HL-60 (cell line): ENCODE measurements at regions not wholly inside any gene's neighbourhood (a gene's known extent, or its start where the extent isn't known, plus 50 kb on each side); places are given as distances from the start of the nearest gene placed in this dataset.

ENCODE experiments used
- CTCF ChIP-seq: IDR thresholded peaks from one replicate; pipeline ENCODE4 v1.5.1; 2011; ENCODE audit warnings: low read length, control low read depth, inconsistent platforms; ENCODE audit not compliant: insufficient read depth
- GABPA ChIP-seq: IDR thresholded peaks from 2 replicates; pipeline ENCODE4 v1.6.1; 2012; ENCODE audit warnings: low read depth
- SPI1 ChIP-seq: IDR thresholded peaks from 2 replicates; pipeline ENCODE4 v1.6.1; 2012; ENCODE audit warnings: low read depth, mild to moderate bottlenecking, borderline replicate concordance

GRCh38 chr12:86772696-86773095 is 516.5 kb upstream of the MGAT4C start:
- TF ChIP-seq CTCF: no peak
- TF ChIP-seq SPI1: no peak
- no peak for TF ChIP-seq GABPA
